NCI-H1694 treated with DMSO at 0.1 percent for 48 hours (cell line): ENCODE measurements at regions not wholly inside any gene's neighbourhood (a gene's known extent, or its start where the extent isn't known, plus 50 kb on each side); places are given as distances from the start of the nearest gene placed in this dataset.
"Not testable (repeated sequence)": the region's sequence is repeated elsewhere in the genome, so short reads cannot be mapped to it uniquely, and the experiment has no call there.

ENCODE experiments used
- DNase-seq: peaks from one replicate; lab custom pipeline; 2025; lab: John Stamatoyannopoulos, UW

DNA sequence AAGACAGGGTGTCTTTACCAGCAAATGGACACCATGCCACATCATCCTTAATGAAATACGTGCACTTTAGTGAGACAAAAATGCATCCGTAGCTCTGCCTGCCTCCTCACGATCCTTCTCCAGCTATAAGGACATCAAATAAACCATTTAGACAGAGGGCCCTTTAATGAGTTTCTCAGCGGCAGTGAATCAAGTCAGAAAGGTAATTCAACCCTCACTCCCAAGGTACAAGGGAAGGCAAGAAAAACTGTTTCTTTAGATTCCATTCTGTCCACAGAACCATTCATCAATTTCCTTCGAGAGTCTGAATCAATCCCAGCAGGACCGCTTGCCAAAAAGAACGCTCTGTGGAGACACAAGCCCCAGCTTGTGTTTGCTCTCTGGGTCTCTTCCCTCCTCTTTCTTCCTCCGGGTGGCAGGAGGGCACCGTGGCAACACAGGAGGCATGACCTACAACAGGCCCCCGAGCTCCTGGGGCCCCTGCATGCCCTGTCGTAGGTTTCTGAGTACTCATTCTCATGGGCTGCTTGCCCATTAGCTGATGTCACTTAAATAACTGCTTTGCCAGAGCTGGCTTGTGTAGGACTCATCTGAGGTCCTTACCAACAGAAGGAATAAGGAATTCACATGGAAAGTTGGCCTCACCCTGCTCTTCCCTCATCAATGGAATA lies 297.8 kb upstream of the PRKCQ start:
- no peak for DNase-seq

- DNase-seq: no peak
Measured at GRCh38 chr10:6877336-6877721, 297.3 kb upstream of the PRKCQ start.

GRCh38 chr10:6875269-6875865 lies 295.3 kb upstream of the PRKCQ start:
- no peak for DNase-seq

- DNase-seq: no peak
Measured at GRCh38 chr10:6871128-6871527, 291.1 kb upstream of the PRKCQ start.

DNA sequence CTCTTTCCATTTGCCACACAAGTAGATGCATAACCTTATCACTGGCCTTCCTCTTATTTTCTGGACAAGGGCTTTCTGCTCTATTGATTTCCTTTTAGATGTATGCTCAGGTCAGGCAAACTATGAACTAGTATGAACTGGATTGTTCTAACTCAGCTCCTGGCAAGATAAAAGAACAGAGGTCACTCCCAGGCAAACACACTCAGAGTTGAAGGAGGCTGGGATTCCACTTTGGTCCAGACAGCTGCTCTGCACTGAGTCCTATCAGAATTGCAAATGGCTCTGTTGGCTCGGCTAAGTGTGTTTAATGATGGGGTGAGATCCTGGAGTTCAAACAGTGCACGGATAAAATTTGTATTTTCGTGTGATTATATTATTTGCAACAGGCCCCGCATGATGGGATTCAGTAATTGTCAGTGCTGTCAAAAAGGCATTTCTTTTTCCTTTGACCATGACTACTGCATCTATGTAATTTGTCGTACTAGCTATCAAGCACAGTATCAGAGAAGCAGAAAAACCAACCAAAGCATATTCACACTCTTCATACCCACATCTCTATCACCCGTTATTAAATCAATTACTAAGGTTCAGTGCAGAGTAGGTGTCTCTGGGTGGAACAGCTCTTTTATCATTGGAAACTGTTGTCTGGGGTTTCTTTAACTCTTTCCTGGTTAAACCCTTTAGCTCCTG lies 288.1 kb upstream of the PRKCQ start:
- no peak for DNase-seq

- no peak for DNase-seq
Measured at GRCh38 chr10:6866757-6867156, 286.7 kb upstream of the PRKCQ start.

GRCh38 chr10:6864142-6864541 lies 284.1 kb upstream of the PRKCQ start:
- no peak for DNase-seq

GRCh38 chr10:6863381-6863780 lies 283.3 kb upstream of the PRKCQ start:
- DNase-seq: no peak

- DNase-seq: no peak
Measured at GRCh38 chr10:6850452-6850851, 270.4 kb upstream of the PRKCQ start.

- no peak for DNase-seq
Measured at GRCh38 chr10:6847561-6847960, 267.5 kb upstream of the PRKCQ start.

DNA sequence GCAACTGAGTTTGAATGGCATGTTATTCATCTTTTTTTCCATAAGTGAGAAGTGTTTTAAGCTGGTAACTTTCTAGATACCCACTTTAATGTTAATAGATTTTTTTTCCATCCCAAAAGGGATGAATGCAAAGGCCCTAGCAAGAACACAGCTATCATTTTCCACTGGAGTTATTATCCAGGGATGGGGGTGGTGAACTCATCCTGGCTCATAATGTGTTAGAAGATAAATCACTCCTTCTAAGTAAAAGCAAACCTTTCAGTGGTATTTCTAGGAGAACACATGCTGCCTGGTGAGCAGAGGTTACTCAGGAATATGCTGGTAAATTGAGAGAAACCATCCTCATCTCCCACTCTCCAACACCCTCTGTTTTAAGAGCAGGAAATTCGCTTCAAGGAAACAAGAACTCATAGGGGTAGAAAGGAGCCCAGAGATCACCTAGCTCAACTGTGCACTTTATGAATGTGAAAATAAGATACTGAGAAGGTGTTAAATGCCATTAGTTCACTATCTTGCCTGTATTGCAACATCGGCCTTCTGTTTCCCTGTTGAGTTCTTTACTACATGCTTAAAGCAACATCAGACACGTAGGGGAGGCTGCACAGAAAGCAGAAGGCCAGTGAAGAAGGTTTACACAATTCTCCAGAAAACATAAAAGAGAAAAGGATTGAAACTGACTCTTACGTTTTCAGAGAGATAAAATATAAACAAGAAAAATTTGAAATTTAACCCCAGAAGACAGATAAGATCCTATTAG lies 264.0 kb upstream of the PRKCQ start:
- no peak for DNase-seq

GRCh38 chr10:6843481-6843881 lies 263.4 kb upstream of the PRKCQ start:
- DNase-seq: no peak

- no peak for DNase-seq
Measured at GRCh38 chr10:6842722-6843121, 262.6 kb upstream of the PRKCQ start.

DNA sequence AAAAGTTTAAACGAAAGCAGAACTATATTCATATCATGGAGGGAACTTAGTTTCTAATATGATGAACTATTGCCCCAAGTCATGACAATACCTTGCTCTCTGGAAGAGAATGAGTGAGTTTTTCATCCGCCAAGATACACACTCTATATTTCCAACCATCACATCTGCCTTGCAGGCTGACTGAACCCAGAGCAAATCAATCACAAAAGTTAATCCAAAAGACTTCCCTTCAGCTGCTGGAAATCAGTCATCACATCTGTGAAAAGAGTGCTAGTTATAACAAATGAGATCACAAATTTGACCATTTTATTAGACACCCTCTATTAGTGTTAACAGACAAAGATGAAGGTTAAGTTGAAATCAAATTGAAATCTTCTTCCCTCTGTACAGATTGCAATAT lies 261.7 kb upstream of the PRKCQ start:
- DNase-seq: no peak

- DNase-seq: no peak
Measured at GRCh38 chr10:6840766-6841165, 260.7 kb upstream of the PRKCQ start.

DNA sequence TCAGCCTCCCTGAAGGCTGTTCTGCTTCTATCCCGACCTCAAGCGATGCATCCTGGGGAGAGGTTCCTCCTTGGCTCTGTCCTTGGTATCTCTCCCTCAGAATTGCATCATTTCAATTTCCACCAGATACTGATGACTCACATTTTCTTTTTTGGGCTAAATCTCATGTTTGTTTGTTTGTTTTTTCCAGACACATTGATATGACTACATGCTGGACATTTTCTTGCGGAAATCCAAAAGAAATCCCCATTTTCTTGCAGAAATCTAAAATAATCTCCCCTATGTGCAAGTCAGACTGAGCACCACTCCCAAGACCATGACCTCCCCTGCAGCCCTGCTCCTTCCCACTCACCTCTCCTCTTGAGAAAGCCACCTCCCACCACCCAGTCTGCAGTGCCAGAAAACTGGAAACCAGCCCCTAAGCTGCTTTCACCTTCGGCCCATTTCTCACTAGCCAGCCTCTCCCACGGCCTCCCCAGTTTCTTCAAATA lies 260.2 kb upstream of the PRKCQ start:
- no peak for DNase-seq

GRCh38 chr10:6838118-6838517 lies 258.0 kb upstream of the PRKCQ start:
- DNase-seq: no peak

- no peak for DNase-seq
Measured at GRCh38 chr10:6833458-6834011, 253.5 kb upstream of the PRKCQ start.

GRCh38 chr10:6830981-6831380 lies 250.9 kb upstream of the PRKCQ start:
- not testable (repeated sequence) for DNase-seq

GRCh38 chr10:6824793-6825192 lies 244.7 kb upstream of the PRKCQ start:
- not testable (repeated sequence) for DNase-seq

DNA sequence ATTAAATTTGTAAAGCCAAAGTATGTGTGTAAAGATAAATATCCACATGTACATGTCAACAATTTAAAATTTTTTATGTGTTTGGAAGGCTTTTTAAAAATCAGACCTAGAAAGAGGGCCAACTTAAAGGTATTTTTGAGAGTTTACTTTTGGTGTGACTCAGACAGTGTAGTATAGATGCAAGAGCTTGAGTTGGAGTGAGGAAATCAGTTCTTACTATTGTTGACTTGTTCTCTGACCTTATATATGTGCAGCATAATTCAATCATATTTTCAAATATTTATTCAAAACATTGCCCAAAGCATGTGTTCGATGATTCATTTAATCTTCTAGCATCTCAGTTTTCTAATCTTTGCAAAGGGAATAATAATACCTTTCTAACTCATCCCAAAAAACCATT lies 243.7 kb upstream of the PRKCQ start:
- no peak for DNase-seq

- no peak for DNase-seq
Measured at GRCh38 chr10:6819301-6819700, 239.2 kb upstream of the PRKCQ start.
